Stimulated activated CD8-positive, alpha-beta memory T cell treated with anti-CD3 and anti-CD28 coated beads, Interleukin-15, amount 100 ng/mL, for 1 hour (primary cell): ENCODE measurements at regions not wholly inside any gene's neighbourhood (a gene's known extent, or its start where the extent isn't known, plus 50 kb on each side); places are given as distances from the start of the nearest gene placed in this dataset.

Experiments used
- DNase-seq: peaks from one replicate; pipeline ENCODE4 v3.0.0-alpha.2; 2020; ENCODE audit warnings: low read depth

- peak; percentile 78 for DNase-seq
Observed at GRCh38 chr6:30396833-30397479, 52.0 kb downstream of the RPP21 start.

- DNase-seq: no peak
Observed at GRCh38 chr6:30397697-30398096, 52.7 kb downstream of the RPP21 start.

GRCh38 chr6:30399390-30400058 lies 54.6 kb downstream of the RPP21 start:
- no peak for DNase-seq

GRCh38 chr6:30405934-30406333 lies 61.0 kb downstream of the RPP21 start:
- DNase-seq: no peak

- DNase-seq: no peak
Observed at GRCh38 chr6:30409184-30409583, 64.2 kb downstream of the RPP21 start.

GRCh38 chr6:30411515-30412207 lies 66.7 kb downstream of the RPP21 start:
- peak; percentile 30 for DNase-seq

- DNase-seq: no peak
Observed at GRCh38 chr6:30418448-30418847, 70.9 kb upstream of the HLA-E start.

GRCh38 chr6:30424549-30424948 lies 64.8 kb upstream of the HLA-E start:
- DNase-seq: no peak
